Suprapubic skin (tissue), 4 donors: ENCODE measurements at regions not wholly inside any gene's neighbourhood (a gene's known extent, or its start where the extent isn't known, plus 50 kb on each side); places are given as distances from the start of the nearest gene placed in this dataset.
"Not testable (repeated sequence)": the region's sequence is repeated elsewhere in the genome, so short reads cannot be mapped to it uniquely, and the experiment has no call there.

Experiments used
- DNase-seq, 2 donors: peaks; one replicate each; pipeline ENCODE4 v3.0.0-alpha.2; 2019; ENCODE audit warnings: low spot score in 2 of 2
- H3K27ac ChIP-seq: fragments of 200-600 bp; sonication (generic); one replicate; pipeline ENCODE4 v1.5.1; 2019
- H3K27me3 ChIP-seq: fragments of 200-600 bp; sonication (generic); one replicate; pipeline ENCODE4 v1.5.1; 2019
- H3K36me3 ChIP-seq: fragments of 200-600 bp; sonication (generic); one replicate; pipeline ENCODE4 v1.5.1; 2019
- H3K4me1 ChIP-seq: fragments of 200-600 bp; sonication (generic); one replicate; pipeline ENCODE4 v1.5.1; 2019
- H3K4me3 ChIP-seq: fragments of 200-600 bp; sonication (generic); one replicate; pipeline ENCODE4 v1.5.1; 2019; ENCODE audit warnings: mild to moderate bottlenecking
- H3K9me3 ChIP-seq: fragments of 200-600 bp; sonication (generic); one replicate; pipeline ENCODE4 v1.5.1; 2019
- EP300 ChIP-seq: sonication (generic); formaldehyde crosslinking; IDR thresholded peaks from one replicate; pipeline ENCODE4 v1.6.1; 2017; ENCODE audit warnings: antibody characterized with exemption
- POLR2A ChIP-seq, 2 donors: fragments of 450-650 bp; IDR thresholded peaks; one replicate each; pipeline ENCODE4 v1.6.1; 2017; ENCODE audit warnings: antibody characterized with exemption in 2 of 2, mild to moderate bottlenecking in 2 of 2, moderate library complexity in 2 of 2
- POLR2AphosphoS5 ChIP-seq, 3 donors: sonication (generic); formaldehyde crosslinking; IDR thresholded peaks; one replicate each; pipeline ENCODE4 v1.6.1; 2017; ENCODE audit warnings: antibody characterized with exemption in 3 of 3
- WGBS: methylation state at CpG from one replicate; pipeline ENCODE4 v1.1.5; 2018; 5-methylcytosine and 5-hydroxymethylcytosine counted together
- TF ChIP-seq, protein P1 (sequence below), 2 donors: fragments of 200-600 bp in 1 of 2; fragments of 450-650 bp in 1 of 2; sonication (generic) in 1 of 2; IDR thresholded peaks; one replicate each; pipeline ENCODE4 v1.5.1; 2016 to 2019; ENCODE audit warnings: antibody characterized with exemption in 2 of 2, mild to moderate bottlenecking in 1 of 2, moderate library complexity in 1 of 2

DNA sequence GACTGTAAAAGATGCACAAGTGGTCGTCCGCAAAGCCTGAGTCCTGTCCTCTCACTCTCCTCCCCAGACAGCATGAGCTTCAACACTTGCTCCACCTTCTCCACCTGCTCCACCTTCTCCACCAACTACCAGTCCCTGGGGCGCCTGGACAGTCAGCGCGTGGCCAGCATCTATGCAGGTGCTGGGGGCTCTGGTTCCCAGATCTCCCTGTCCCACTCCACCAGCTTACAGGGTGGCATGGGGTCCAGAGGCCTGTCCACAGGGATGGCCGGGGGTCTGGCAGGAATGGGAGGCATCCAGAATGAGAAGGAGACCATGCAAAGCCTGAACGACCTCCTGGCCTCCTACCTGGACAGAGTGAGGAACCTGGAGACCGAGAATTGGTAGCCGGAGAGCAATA is 162.2 kb upstream of the NT5E start:
- Histone ChIP-seq H3K27ac (no peak overlapping the region), H3K9me3 (no peaks in the 10 kb centered on the region), H3K4me3 (no peak overlapping the region), H3K27me3 (no peaks in the 10 kb centered on the region), H3K4me1 (no peaks in the 10 kb centered on the region), H3K36me3 (no peaks in the 10 kb centered on the region)
- DNase-seq, result no peak
- TF ChIP-seq, protein P1, sequence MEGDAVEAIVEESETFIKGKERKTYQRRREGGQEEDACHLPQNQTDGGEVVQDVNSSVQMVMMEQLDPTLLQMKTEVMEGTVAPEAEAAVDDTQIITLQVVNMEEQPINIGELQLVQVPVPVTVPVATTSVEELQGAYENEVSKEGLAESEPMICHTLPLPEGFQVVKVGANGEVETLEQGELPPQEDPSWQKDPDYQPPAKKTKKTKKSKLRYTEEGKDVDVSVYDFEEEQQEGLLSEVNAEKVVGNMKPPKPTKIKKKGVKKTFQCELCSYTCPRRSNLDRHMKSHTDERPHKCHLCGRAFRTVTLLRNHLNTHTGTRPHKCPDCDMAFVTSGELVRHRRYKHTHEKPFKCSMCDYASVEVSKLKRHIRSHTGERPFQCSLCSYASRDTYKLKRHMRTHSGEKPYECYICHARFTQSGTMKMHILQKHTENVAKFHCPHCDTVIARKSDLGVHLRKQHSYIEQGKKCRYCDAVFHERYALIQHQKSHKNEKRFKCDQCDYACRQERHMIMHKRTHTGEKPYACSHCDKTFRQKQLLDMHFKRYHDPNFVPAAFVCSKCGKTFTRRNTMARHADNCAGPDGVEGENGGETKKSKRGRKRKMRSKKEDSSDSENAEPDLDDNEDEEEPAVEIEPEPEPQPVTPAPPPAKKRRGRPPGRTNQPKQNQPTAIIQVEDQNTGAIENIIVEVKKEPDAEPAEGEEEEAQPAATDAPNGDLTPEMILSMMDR (IDR thresholded peaks at IDR 0.05), result no peak
- no peak for TF ChIP-seq EP300
- TF ChIP-seq POLR2AphosphoS5 (IDR thresholded peaks at IDR 0.05), result no peak
- TF ChIP-seq POLR2A (IDR thresholded peaks at IDR 0.05), result no peak
- WGBS, result 93% methylated on average over 9 of the region's 9 CpGs

DNA sequence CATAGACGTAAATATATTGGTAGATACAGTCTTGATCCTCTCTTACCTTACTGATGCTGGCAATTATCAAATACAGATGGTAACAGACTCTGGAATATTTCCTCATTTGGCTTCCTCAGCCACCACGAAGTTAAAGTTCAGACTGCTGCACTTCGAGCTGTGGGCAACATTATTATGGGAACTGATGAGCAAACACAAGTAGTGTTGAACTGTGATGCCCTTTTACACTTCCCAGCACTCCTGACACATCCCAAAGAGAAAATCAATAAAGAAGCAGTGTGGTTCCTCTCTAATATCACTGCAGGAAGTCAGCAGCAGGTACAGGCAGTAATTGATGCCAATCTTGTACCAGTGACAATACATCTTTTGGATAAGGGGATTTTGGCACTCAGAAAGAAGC is 162.7 kb upstream of the NT5E start:
- H3K27ac ChIP-seq, result no peak overlapping the region
- no peak overlapping the region for H3K4me3 ChIP-seq
- no peaks in the 10 kb centered on the region for H3K36me3 ChIP-seq
- TF ChIP-seq, protein P1 (IDR thresholded peaks at IDR 0.05), result no peak
- TF ChIP-seq POLR2A (IDR thresholded peaks at IDR 0.05) (no peak), EP300 (no peak), POLR2AphosphoS5 (IDR thresholded peaks at IDR 0.05) (no peak)
- H3K4me1 ChIP-seq, result no peaks in the 10 kb centered on the region
- H3K9me3 ChIP-seq, result no peaks in the 10 kb centered on the region
- WGBS, result 79% methylated on average over 3 of the region's 3 CpGs
- no peaks in the 10 kb centered on the region for H3K27me3 ChIP-seq
- DNase-seq, result no peak

DNA sequence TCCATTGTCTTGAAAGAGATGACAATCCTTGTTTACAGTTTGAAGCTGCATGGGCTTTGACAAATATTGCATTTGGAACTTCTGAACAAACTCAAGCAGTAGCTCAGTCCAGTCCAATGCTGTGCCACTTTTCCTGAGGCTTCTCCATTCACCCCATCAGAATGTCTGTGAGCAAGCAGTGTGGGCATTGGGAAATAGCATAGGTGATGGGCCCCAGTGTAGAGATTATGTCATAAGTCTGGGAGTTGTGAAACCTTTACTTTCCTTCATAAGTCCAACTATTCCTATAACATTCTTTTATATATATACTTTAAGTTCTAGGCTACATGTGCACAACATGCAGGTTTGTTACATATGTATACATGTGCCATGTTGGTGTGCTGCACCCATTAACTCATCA is 163.4 kb upstream of the NT5E start:
- not testable (repeated sequence) for H3K4me1 ChIP-seq, H3K27ac ChIP-seq, H3K36me3 ChIP-seq, H3K27me3 ChIP-seq, H3K4me3 ChIP-seq, H3K9me3 ChIP-seq, DNase-seq

DNA sequence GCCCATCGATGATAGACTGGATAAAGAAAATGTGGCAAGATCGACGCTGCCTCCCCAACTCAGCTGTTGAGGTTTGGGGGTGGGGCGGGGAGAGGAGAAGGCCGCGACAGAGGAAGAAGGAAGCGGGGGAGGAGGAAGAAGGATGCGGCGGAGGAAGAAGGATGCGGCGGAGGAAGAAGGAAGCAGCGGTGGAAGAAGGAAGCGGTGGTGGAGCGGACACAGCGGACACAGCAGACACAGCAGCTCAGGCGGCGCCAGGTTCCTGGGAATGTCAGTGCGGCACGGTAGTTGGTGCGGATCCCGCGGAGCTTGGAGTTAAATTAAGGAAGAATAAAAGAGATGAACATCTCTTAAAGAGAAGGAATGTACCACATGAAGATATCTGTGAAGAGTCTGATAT is 163.9 kb upstream of the NT5E start:
- no peaks in the 10 kb centered on the region for H3K36me3 ChIP-seq
- H3K27me3 ChIP-seq, result no peaks in the 10 kb centered on the region
- TF ChIP-seq POLR2AphosphoS5 (IDR thresholded peaks at IDR 0.05), result no peak
- no peak for TF ChIP-seq EP300
- TF ChIP-seq, protein P1 (IDR thresholded peaks at IDR 0.05), result no peak
- no peak for TF ChIP-seq POLR2A (IDR thresholded peaks at IDR 0.05)
- no peaks in the 10 kb centered on the region for H3K9me3 ChIP-seq
- no peak overlapping the region for H3K4me3 ChIP-seq
- DNase-seq, result no peak
- no peaks in the 10 kb centered on the region for H3K4me1 ChIP-seq
- 90% methylated on average over 22 of the region's 22 CpGs for WGBS
- no peak overlapping the region for H3K27ac ChIP-seq

DNA sequence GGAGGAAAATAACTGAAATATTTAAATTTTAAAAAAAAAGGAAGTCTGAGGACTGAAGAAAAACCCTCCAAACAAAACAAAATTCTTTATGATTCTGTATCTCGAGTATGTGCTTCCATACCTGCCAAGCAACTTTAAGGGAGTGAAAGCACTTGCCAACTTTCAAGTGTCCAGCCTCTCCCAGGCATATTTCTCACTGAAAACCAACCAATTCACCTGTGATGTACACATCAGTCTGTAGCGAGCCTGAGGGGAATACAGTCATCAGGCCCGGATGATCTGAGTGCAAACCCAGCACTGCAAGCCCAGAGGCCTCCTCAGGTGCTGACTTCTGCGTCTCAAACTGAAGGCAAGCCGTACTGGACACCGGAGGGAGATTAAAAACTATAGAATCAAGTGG is 164.8 kb upstream of the NT5E start:
- DNase-seq, result no peak
- no peak overlapping the region for H3K4me3 ChIP-seq
- TF ChIP-seq POLR2AphosphoS5 (IDR thresholded peaks at IDR 0.05), result no peak
- no peak for TF ChIP-seq POLR2A (IDR thresholded peaks at IDR 0.05)
- no peak for TF ChIP-seq EP300
- TF ChIP-seq, protein P1 (IDR thresholded peaks at IDR 0.05), result no peak
- no peak overlapping the region for H3K27ac ChIP-seq
- no peaks in the 10 kb centered on the region for H3K27me3 ChIP-seq
- no peaks in the 10 kb centered on the region for H3K36me3 ChIP-seq
- 67% methylated on average over 6 of the region's 6 CpGs for WGBS
- H3K9me3 ChIP-seq, result no peaks in the 10 kb centered on the region
- H3K4me1 ChIP-seq, result no peaks in the 10 kb centered on the region

DNA sequence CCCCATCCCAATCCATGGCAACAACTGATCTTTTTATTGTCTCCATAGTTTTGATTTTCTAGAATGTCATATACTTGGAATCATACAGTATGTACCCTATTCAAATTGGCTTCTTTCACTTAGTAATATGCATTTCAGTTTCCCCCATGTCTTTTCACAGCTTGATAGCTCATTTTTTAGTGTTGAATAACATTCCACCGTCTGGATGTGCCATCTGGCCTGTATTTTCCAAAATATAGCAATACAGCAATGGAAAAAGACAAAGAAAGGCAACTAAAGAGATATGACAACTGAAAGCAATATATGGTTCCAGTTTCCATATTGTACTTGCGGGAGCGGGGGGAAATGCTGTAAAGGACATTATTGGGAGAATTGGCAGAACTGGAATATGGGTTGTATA is 166.4 kb upstream of the NT5E start:
- Histone ChIP-seq H3K27me3 (no peaks in the 10 kb centered on the region), H3K36me3 (no peaks in the 10 kb centered on the region), H3K4me1 (no peaks in the 10 kb centered on the region), H3K4me3 (no peak overlapping the region), H3K27ac (no peak overlapping the region), H3K9me3 (no peaks in the 10 kb centered on the region)
- TF ChIP-seq POLR2AphosphoS5 (IDR thresholded peaks at IDR 0.05) (no peak), EP300 (no peak), POLR2A (IDR thresholded peaks at IDR 0.05) (no peak)
- TF ChIP-seq, protein P1 (IDR thresholded peaks at IDR 0.05), result no peak
- DNase-seq, result no peak
- WGBS, result 83% methylated on average over 3 of the region's 3 CpGs
